ENCODE measurements at regions not wholly inside any gene's neighbourhood (a gene's known extent, or its start where the extent isn't known, plus 50 kb on each side); places are given as distances from the start of the nearest gene placed in this dataset.

DNA sequence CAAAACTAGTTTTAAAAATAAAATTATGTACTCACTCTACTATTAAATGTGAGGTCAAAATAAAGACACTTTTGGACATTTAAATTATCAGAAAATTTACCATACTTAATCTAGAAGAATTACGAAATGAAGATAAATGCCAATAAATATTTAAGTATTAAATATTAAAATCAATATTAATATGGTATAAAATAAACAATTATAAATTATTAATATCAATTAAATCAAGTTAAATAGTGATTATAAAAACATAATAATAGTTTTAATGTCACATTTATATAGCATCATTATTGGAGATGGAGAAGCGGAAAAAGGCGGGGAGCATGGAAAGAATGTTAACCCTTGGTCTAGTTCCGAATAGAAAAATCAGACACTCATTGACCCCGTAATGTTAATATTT, 224.3 kb upstream of the MDGA2 start:
- ChIA-PET CTCF (no interaction called here), POLR2A (no interaction called here)
- H3K4me3 Mint-ChIP-seq = no peak overlapping the region

DNA sequence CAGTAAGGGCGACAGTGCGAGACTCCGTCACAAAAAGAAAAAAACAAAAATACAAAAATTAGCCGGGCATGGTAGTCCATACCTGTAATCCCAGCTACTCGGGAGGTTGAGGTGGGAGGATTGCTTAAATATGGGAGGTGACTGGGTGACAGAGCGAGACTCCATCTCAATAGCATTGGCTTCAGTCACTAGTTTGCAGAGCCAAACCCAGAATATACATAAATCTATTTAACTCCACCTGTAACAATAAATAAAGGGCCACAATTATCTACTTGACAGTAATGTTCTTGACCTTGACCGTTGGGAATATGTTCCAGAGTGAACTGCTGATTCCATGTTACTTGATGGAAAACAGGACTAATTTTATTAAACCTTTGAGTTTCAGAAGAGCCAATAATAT, 198.9 kb upstream of the MDGA2 start:
- POLR2A ChIA-PET = no interaction called here
- CTCF ChIA-PET = no interaction called here
- TF ChIP-seq, protein P1, sequence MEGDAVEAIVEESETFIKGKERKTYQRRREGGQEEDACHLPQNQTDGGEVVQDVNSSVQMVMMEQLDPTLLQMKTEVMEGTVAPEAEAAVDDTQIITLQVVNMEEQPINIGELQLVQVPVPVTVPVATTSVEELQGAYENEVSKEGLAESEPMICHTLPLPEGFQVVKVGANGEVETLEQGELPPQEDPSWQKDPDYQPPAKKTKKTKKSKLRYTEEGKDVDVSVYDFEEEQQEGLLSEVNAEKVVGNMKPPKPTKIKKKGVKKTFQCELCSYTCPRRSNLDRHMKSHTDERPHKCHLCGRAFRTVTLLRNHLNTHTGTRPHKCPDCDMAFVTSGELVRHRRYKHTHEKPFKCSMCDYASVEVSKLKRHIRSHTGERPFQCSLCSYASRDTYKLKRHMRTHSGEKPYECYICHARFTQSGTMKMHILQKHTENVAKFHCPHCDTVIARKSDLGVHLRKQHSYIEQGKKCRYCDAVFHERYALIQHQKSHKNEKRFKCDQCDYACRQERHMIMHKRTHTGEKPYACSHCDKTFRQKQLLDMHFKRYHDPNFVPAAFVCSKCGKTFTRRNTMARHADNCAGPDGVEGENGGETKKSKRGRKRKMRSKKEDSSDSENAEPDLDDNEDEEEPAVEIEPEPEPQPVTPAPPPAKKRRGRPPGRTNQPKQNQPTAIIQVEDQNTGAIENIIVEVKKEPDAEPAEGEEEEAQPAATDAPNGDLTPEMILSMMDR (IDR thresholded peaks at IDR 0.05) = no peak
- Mint-ChIP-seq H3K4me3 (no peak overlapping the region), H3K27me3 (no peaks in the 10 kb centered on the region), H3K36me3 (ENCODE audit: low read depth) (no peaks in the 10 kb centered on the region), H3K9me3 (peaks cover 3% of the 10 kb centered on the region), H3K4me1 (no peaks in the 10 kb centered on the region), H3K27ac (no peak overlapping the region)
- DNase-seq = no peak
- no peak for ATAC-seq (ENCODE audit: low read depth)
- intact Hi-C loops (cut with micrococcal nuclease) = no loop called here

More for the DNA sequence above, 224.3 kb upstream of the MDGA2 start:
- intact Hi-C loops (cut with micrococcal nuclease) = no loop called here
- Mint-ChIP-seq H3K4me1 (no peaks in the 10 kb centered on the region), H3K9me3 (peaks cover 4% of the 10 kb centered on the region), H3K36me3 (ENCODE audit: low read depth) (no peaks in the 10 kb centered on the region), H3K27me3 (no peaks in the 10 kb centered on the region), H3K27ac (no peak overlapping the region)
- no peak for DNase-seq
- no peak for ATAC-seq (ENCODE audit: low read depth)
- TF ChIP-seq, protein P1 (IDR thresholded peaks at IDR 0.05) = no peak

DNA sequence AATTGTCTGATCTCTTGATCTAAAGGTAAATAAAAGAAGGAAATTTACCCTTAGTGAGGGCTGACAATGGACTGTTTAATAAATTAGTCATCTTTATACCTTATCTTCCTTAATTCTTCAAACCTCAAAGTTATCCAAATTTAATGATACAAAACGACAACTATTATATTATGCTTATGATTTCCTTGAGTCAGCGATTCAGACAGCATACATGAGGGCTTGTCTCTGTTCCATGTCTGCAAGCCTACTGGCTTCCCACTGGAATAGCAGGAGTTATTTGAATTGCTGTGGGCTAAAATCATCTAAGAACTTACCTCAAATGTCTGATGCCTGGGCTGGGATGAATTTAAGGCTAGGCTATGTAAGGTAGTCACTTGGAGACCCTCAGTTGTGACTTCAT, 197.2 kb upstream of the MDGA2 start:
- Mint-ChIP-seq H3K4me1 (no peaks in the 10 kb centered on the region), H3K9me3 (no peaks in the 10 kb centered on the region), H3K4me3 (no peak overlapping the region), H3K27ac (no peak overlapping the region), H3K27me3 (no peaks in the 10 kb centered on the region), H3K36me3 (ENCODE audit: low read depth) (no peaks in the 10 kb centered on the region)
- TF ChIP-seq, protein P1 (IDR thresholded peaks at IDR 0.05) = no peak
- intact Hi-C loops (cut with micrococcal nuclease) = no loop called here
- DNase-seq (no peak), ATAC-seq (ENCODE audit: low read depth) (no peak)
- ChIA-PET POLR2A (no interaction called here), CTCF (no interaction called here)

DNA sequence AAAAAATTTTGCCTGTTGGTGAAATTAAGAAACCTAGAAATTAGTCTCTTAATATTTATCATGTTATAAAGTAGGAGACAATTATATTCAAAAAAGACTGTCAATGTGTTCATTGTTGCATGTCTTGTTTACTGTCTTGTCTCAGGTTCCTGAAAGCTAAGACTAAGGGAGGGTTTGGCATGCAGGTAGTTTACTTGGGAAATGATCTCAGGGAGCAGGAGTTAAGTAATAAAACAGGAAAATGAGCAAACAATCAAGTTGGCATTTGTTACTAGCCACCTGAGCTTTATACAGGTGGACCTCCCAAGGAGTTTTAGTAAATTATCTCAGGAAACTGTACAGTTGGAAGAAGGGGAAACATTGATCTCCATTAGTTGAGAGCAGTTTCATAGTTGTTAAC, 188.0 kb upstream of the MDGA2 start:
- Mint-ChIP-seq H3K4me3 (no peak overlapping the region), H3K27me3 (no peaks in the 10 kb centered on the region), H3K9me3 (no peaks in the 10 kb centered on the region), H3K27ac (no peak overlapping the region), H3K4me1 (no peaks in the 10 kb centered on the region), H3K36me3 (ENCODE audit: low read depth) (no peaks in the 10 kb centered on the region)
- intact Hi-C loops (cut with micrococcal nuclease) = no loop called here
- ATAC-seq (ENCODE audit: low read depth) = no peak
- CTCF ChIA-PET = no interaction called here
- no peak for DNase-seq
- POLR2A ChIA-PET = no interaction called here
- TF ChIP-seq, protein P1 (IDR thresholded peaks at IDR 0.05) = no peak

DNA sequence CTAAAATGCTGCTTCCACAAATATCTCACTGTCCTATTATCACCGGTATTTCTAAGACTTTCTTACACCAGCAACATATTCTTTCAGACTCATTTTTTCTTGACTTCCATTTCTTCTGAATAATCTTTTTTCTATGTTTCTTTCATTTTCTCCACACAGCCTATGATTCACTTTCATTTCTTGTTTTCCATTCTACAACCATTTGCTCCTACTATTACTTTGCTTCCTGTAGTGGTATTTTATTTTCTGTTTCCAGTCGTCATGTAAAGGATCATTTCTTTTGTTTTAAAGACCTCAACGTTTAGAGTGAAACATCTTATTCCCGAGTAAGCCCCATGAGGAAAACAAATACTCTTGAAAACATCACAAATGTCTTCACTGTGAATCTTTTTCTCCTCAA, 182.2 kb upstream of the MDGA2 start:
- Mint-ChIP-seq H3K27me3 (no peaks in the 10 kb centered on the region), H3K4me1 (no peaks in the 10 kb centered on the region), H3K4me3 (no peak overlapping the region), H3K36me3 (ENCODE audit: low read depth) (no peaks in the 10 kb centered on the region), H3K27ac (no peak overlapping the region), H3K9me3 (no peaks in the 10 kb centered on the region)
- ChIA-PET POLR2A (no interaction called here), CTCF (no interaction called here)
- TF ChIP-seq, protein P1 (IDR thresholded peaks at IDR 0.05) = no peak
- DNase-seq (no peak), ATAC-seq (ENCODE audit: low read depth) (no peak)
- intact Hi-C loops (cut with micrococcal nuclease) = no loop called here
